HepG2 (cell line): ENCODE measurements at regions not wholly inside any gene's neighbourhood (a gene's known extent, or its start where the extent isn't known, plus 50 kb on each side); places are given as distances from the start of the nearest gene placed in this dataset.

Experiments
- ATAC-seq: fragments of 200-7000 bp; cut with Tn5 transposase; 3 replicates; pipeline ENCODE4 v1.9.1; 2020; ENCODE audit warnings: mild to moderate bottlenecking, moderate library complexity
- BruUV-seq: library from RNA; stranded (reverse); fragments of 400-500 nt; replicated peaks from 2 replicates; lab custom pipeline; 2021; lab: Mats Ljungman, UMichigan
- CTCF ChIA-PET: fragments of 300-600 bp; formaldehyde crosslinking; extraction: SDS; loops from one replicate; lab custom pipeline; 2021; ENCODE audit warnings: low total read pairs, inconsistent platforms, low intra/inter-chr PET ratio; lab: Yijun Ruan, JAX
- POLR2A ChIA-PET: fragments of 350-600 bp; sonication (Branson Sonifier 250); formaldehyde crosslinking; loops from one replicate; lab custom pipeline; 2020; ENCODE audit warnings: antibody characterized with exemption, inconsistent platforms; lab: Yijun Ruan, JAX
- DNase-seq: peaks from one replicate; pipeline ENCODE4 v3.0.0-alpha.2; 2015; ENCODE audit warnings: low spot score
- FAIRE-seq: peaks from 3 replicates; lab custom pipeline; 2011; peaks lifted over from hg19 to GRCh38; lab: Jason Lieb, UNC
- H2AFZ ChIP-seq: one replicate; pipeline ENCODE4 v1.6.1; 2011; ENCODE audit warnings: low read length, inconsistent platforms
- H3K27ac ChIP-seq: fragments of 300-600 bp; 3 replicates; pipeline ENCODE4 v1.8.0; 2011; ENCODE audit warnings: mixed run types, mild to moderate bottlenecking, mixed read lengths, low read length, inconsistent platforms; ENCODE audit not compliant: insufficient read depth; ENCODE audit errors: extremely low read length
- H3K27me3 ChIP-seq, 2 experiments: fragments of 200-600 bp in 1 of 2; 2 replicates in 1 of 2; 3 replicates in 1 of 2; pipeline versions ENCODE4 v1.6.0 to v1.8.0; 2011; ENCODE audit warnings: low read length in 2 of 2, mild to moderate bottlenecking in 2 of 2, moderate library complexity in 2 of 2, inconsistent platforms in 1 of 2; ENCODE audit not compliant: insufficient read depth in 2 of 2, control insufficient read depth in 1 of 2
- H3K36me3 ChIP-seq, 2 experiments: fragments of 200-600 bp in 1 of 2; replicated peaks in 1 of 2; 2 replicates in 1 of 2; 3 replicates in 1 of 2; pipeline versions ENCODE4 v1.5.1 to v1.8.0; 2011; ENCODE audit warnings: low read length in 2 of 2, inconsistent platforms in 1 of 2; ENCODE audit not compliant: insufficient read depth in 2 of 2, control insufficient read depth in 1 of 2
- H3K4me1 ChIP-seq: 2 replicates; pipeline ENCODE4 v1.5.1; 2012; ENCODE audit warnings: low read length, inconsistent platforms; ENCODE audit not compliant: insufficient read depth
- H3K4me2 ChIP-seq: 2 replicates; pipeline ENCODE4 v1.6.0; 2011; ENCODE audit warnings: low read depth, low read length, inconsistent platforms
- H3K4me3 ChIP-seq, 3 experiments: fragments of 200-600 bp in 1 of 3; sonication (generic), shearing (Covaris generic) in 1 of 3; replicated peaks in 1 of 3; 2 replicates each; pipeline ENCODE4 v1.5.1; 2011 to 2016; ENCODE audit warnings: low read length in 3 of 3, inconsistent platforms in 2 of 3, low read depth in 2 of 3, mild to moderate bottlenecking in 2 of 3, control low read depth in 1 of 3, mixed read lengths in 1 of 3; ENCODE audit not compliant: insufficient read depth in 1 of 3
- H3K79me2 ChIP-seq: one replicate; pipeline ENCODE4 v1.6.1; 2011; ENCODE audit warnings: low read length, inconsistent platforms; ENCODE audit not compliant: insufficient read depth
- H3K9ac ChIP-seq: 2 replicates; pipeline ENCODE4 v1.6.0; 2011; ENCODE audit warnings: mild to moderate bottlenecking, low read depth, low read length, inconsistent platforms; ENCODE audit not compliant: insufficient read depth
- H3K9me3 ChIP-seq: 2 replicates; pipeline ENCODE4 v1.5.1; 2012; ENCODE audit warnings: mild to moderate bottlenecking, low read length
- H4K20me1 ChIP-seq: 2 replicates; pipeline ENCODE4 v1.6.0; 2011; ENCODE audit warnings: inconsistent platforms, mild to moderate bottlenecking, low read length, moderate library complexity; ENCODE audit not compliant: insufficient read depth
- BRCA1 ChIP-seq: sonication (generic); formaldehyde crosslinking; IDR thresholded peaks from 2 replicates; pipeline ENCODE4 v1.4.0; 2020; ENCODE audit warnings: missing genetic modification reagents
- FOXP4 ChIP-seq: sonication (generic); formaldehyde crosslinking; IDR thresholded peaks from 2 replicates; pipeline ENCODE4 v1.4.0; 2020; ENCODE audit warnings: missing genetic modification reagents
- MYNN ChIP-seq: sonication (generic); formaldehyde crosslinking; IDR thresholded peaks from 2 replicates; pipeline ENCODE4 v1.4.0; 2020; ENCODE audit warnings: mild to moderate bottlenecking, low read depth, missing genetic modification reagents
- PREB ChIP-seq: sonication (generic); formaldehyde crosslinking; IDR thresholded peaks from 2 replicates; pipeline ENCODE4 v1.4.0; 2020; ENCODE audit warnings: missing genetic modification reagents
- TBX3 ChIP-seq: fragments of 450-650 bp; IDR thresholded peaks from 2 replicates; pipeline ENCODE4 v1.6.1; 2017; ENCODE audit warnings: antibody characterized with exemption, mild to moderate bottlenecking, inconsistent platforms, borderline replicate concordance
- TEF ChIP-seq: sonication (generic); formaldehyde crosslinking; IDR thresholded peaks from 2 replicates; pipeline ENCODE4 v1.5.0; 2020; ENCODE audit warnings: missing genetic modification reagents
- ZBTB20 ChIP-seq: sonication (generic); formaldehyde crosslinking; IDR thresholded peaks from 2 replicates; pipeline ENCODE4 v1.8.1; 2023; ENCODE audit warnings: missing genetic modification reagents, low read depth, mild to moderate bottlenecking, borderline replicate concordance
- ZBTB42 ChIP-seq: sonication (generic); formaldehyde crosslinking; IDR thresholded peaks from 2 replicates; pipeline ENCODE4 v1.5.0; 2020; ENCODE audit warnings: mild to moderate bottlenecking, missing genetic modification reagents
- ZFP36L1 ChIP-seq: sonication (generic); formaldehyde crosslinking; IDR thresholded peaks from 2 replicates; pipeline ENCODE4 v1.8.0; 2022; ENCODE audit warnings: mild to moderate bottlenecking, missing genetic modification reagents, moderate library complexity
- ZHX2 ChIP-seq, 2 experiments: sonication (generic) in 1 of 2; formaldehyde crosslinking in 1 of 2; IDR thresholded peaks; 2 replicates each; pipeline versions ENCODE4 v1.6.1 to v1.9.0; 2014 to 2022; ENCODE audit warnings: antibody characterized with exemption in 1 of 2, borderline replicate concordance in 1 of 2, inconsistent platforms in 1 of 2, low read depth in 1 of 2, missing genetic modification reagents in 1 of 2
- ZNF580 ChIP-seq: IDR thresholded peaks from 2 replicates; pipeline ENCODE4 v1.6.1; 2016; ENCODE audit warnings: low read depth, borderline replicate concordance
- ZNF644 ChIP-seq: IDR thresholded peaks from 2 replicates; pipeline ENCODE4 v1.6.1; 2016; ENCODE audit warnings: low read depth
- ZNF713 ChIP-seq: sonication (generic); formaldehyde crosslinking; IDR thresholded peaks from 2 replicates; pipeline ENCODE4 v1.4.0; 2020; ENCODE audit warnings: mild to moderate bottlenecking, missing genetic modification reagents
- WGBS: methylation state at CpG from one replicate; pipeline ENCODE4 v1.1.6; 2017; ENCODE audit warnings: low lambda C conversion rate; 5-methylcytosine and 5-hydroxymethylcytosine counted together
- in situ Hi-C: cut with HindIII; loops from 2 replicates; pipeline ENCODE4 v1.10.0; 2017; ENCODE audit warnings: low pct_unique_long_range_greater_than_20kb; ENCODE audit not compliant: extremely low pct_ligation_motif_present
- intact Hi-C: fragments of 100-400 bp; cut with micrococcal nuclease; formaldehyde crosslinking; loops from one replicate; pipeline ENCODE4 v1.10.0; 2022; ENCODE audit not compliant: unreplicated experiment

- intact Hi-C loops = no loop called here
- POLR2A ChIA-PET = no interaction called here
- no peak for ATAC-seq
- 18% methylated on average over 9 of the region's 9 CpGs for WGBS
- Histone ChIP-seq H3K4me1 (no peaks in the 10 kb centered on the region), H3K27ac (no peak overlapping the region), H3K4me3 (no peak overlapping the region), H4K20me1 (no peaks in the 10 kb centered on the region), H3K4me2 (no peak overlapping the region), H3K36me3 (no peaks in the 10 kb centered on the region), H3K9me3 (no peaks in the 10 kb centered on the region), H3K27me3 (peaks cover 6 to 83% of the 10 kb centered on the region in 2 experiments; a peak in 4 of 5 replicates), H3K9ac (no peak overlapping the region), H3K79me2 (no peaks in the 10 kb centered on the region), H2AFZ (no peak overlapping the region)
- no TSS peak for BruUV-seq
- in situ Hi-C loops = no loop called here
- no peak for FAIRE-seq
- CTCF ChIA-PET = no interaction called here
- DNase-seq = no peak
- no peak for TF ChIP-seq ZBTB42 (CRISPR knock-in tag)
- no peak for TF ChIP-seq FOXP4 (CRISPR knock-in tag)
- no peak for TF ChIP-seq TEF (CRISPR knock-in tag)
- TF ChIP-seq MYNN (CRISPR knock-in tag) = no peak
- no peak for TF ChIP-seq ZHX2 (IDR thresholded peaks at IDR 0.05; ENCODE audit: low read depth)
- no peak for TF ChIP-seq ZHX2 (CRISPR knock-in tag; IDR thresholded peaks at IDR 0.05; ENCODE audit: borderline replicate concordance)
- TF ChIP-seq ZNF580 (CRISPR knock-in tag) = no peak
- TF ChIP-seq ZBTB20 = no peak
- no peak for TF ChIP-seq TBX3
- TF ChIP-seq ZFP36L1 (CRISPR knock-in tag) = no peak
- no peak for TF ChIP-seq ZNF644
- no peak for TF ChIP-seq BRCA1
- no peak for TF ChIP-seq PREB (CRISPR knock-in tag)
- TF ChIP-seq ZNF713 (CRISPR knock-in tag) = no peak
These were observed 266.2 kb upstream of the FOXF1 start for GRCh38 chr16:86244158-86244557.
